ENCODE measurements at regions not wholly inside any gene's neighbourhood (a gene's known extent, or its start where the extent isn't known, plus 50 kb on each side); places are given as distances from the start of the nearest gene placed in this dataset.

DNA sequence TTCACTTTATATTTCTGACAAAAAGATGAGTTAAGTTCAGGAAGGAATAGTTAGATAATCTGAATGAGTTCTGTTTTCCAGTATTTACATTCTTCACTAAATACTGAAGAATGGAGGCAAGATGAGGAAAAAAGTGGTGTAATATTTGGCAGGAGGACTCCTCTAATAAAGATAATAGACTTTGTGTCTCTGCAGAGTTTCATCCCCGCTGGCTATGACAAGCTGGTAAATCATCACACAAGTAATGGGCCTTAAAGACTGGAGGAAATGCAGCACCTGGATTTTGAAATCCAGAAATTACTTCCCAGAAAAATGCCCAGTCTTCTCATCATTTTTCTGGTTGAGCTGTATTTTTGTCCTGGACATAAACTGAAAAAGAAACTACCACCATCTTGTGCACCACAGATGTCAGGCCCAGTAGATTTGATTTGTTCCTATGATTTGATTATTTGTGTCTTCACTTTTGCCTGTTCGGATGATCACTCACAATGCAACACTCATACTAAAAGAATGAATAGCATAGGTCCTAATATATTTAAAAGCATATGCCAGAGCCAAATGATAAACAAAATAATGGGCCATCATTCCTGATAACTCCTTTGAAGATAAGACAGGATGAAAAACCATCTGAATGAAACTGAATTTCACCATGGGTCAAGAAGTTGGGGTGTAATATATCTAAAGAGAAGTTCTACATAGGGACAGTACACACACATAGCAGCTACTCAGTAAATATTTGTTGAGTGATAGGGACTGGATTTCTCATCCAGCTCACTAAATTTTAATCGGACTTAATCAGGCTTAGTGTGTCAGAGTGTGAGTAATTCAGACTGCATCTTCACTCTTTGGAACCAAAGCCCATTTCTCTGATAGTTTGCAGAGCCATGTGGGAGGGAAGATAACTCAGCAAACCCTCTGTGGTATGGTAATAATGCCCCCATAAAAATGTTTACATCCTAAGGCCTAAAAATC is 200.5 kb downstream of the HINT1 start:
- intact Hi-C loops (cut with DNase I), result no loop called here
- no peak for TF ChIP-seq CTCF (IDR thresholded peaks at IDR 0.05)
- DNase-seq, result no peak
- 80 to 83% methylated on average over 3 of the region's 3 CpGs for WGBS, 2 donors
- H3K9me3 ChIP-seq, result peaks cover 0 to 22% (median 0%) of the 10 kb centered on the region in 11 donors
- H3K36me3 ChIP-seq, result no peaks in the 10 kb centered on the region
- no peak for ATAC-seq
- H3K4me3 ChIP-seq, result no peak overlapping the region
- H3K27me3 ChIP-seq, result no peaks in the 10 kb centered on the region
- no peak overlapping the region for H3K27ac ChIP-seq
- H3K4me1 ChIP-seq, result no peaks in the 10 kb centered on the region

GRCh38 chr5:130963798-130964197 is 201.3 kb downstream of the HINT1 start:
- DNase-seq (no peak), ATAC-seq (no peak)
- 30 to 89% methylated on average over 1 of the region's 1 CpG for WGBS, 2 donors
- Histone ChIP-seq H3K9me3 (peaks cover 0 to 23% (median 0%) of the 10 kb centered on the region in 11 donors), H3K27ac (no peak overlapping the region), H3K4me3 (no peak overlapping the region), H3K4me1 (no peaks in the 10 kb centered on the region), H3K27me3 (no peaks in the 10 kb centered on the region), H3K36me3 (no peaks in the 10 kb centered on the region)
- intact Hi-C loops (cut with DNase I), result no loop called here
- TF ChIP-seq CTCF (IDR thresholded peaks at IDR 0.05), result no peak

- WGBS, 2 donors, result 73 to 81% methylated on average over 1 of the region's 1 CpG
- ATAC-seq (no peak), DNase-seq (no peak)
- TF ChIP-seq CTCF (IDR thresholded peaks at IDR 0.05), result no peak
- Histone ChIP-seq H3K4me1 (no peaks in the 10 kb centered on the region), H3K27me3 (no peaks in the 10 kb centered on the region), H3K27ac (no peak overlapping the region), H3K36me3 (no peaks in the 10 kb centered on the region), H3K9me3 (peaks cover 0 to 26% (median 0%) of the 10 kb centered on the region in 11 donors), H3K4me3 (no peak overlapping the region)
- intact Hi-C loops (cut with DNase I), result no loop called here
These were observed 207.9 kb downstream of the HINT1 start for GRCh38 chr5:130957151-130957550.

- Histone ChIP-seq H3K27me3 (no peaks in the 10 kb centered on the region), H3K36me3 (no peaks in the 10 kb centered on the region), H3K4me1 (no peaks in the 10 kb centered on the region), H3K27ac (no peak overlapping the region), H3K4me3 (no peak overlapping the region), H3K9me3 (peaks cover 0 to 19% (median 0%) of the 10 kb centered on the region in 11 donors)
- ATAC-seq, result no peak
- intact Hi-C loops (cut with DNase I), result no loop called here
- TF ChIP-seq CTCF (IDR thresholded peaks at IDR 0.05), result no peak
- no peak for DNase-seq
These were observed 210.0 kb downstream of the HINT1 start for GRCh38 chr5:130955041-130955440.

All from heart right ventricle (tissue), 16 donors.